ENCODE measurements at regions not wholly inside any gene's neighbourhood (a gene's known extent, or its start where the extent isn't known, plus 50 kb on each side); places are given as distances from the start of the nearest gene placed in this dataset.
A peak's percentile ranks its signal among the peaks of the same experiment; 100 is the strongest.

DNA sequence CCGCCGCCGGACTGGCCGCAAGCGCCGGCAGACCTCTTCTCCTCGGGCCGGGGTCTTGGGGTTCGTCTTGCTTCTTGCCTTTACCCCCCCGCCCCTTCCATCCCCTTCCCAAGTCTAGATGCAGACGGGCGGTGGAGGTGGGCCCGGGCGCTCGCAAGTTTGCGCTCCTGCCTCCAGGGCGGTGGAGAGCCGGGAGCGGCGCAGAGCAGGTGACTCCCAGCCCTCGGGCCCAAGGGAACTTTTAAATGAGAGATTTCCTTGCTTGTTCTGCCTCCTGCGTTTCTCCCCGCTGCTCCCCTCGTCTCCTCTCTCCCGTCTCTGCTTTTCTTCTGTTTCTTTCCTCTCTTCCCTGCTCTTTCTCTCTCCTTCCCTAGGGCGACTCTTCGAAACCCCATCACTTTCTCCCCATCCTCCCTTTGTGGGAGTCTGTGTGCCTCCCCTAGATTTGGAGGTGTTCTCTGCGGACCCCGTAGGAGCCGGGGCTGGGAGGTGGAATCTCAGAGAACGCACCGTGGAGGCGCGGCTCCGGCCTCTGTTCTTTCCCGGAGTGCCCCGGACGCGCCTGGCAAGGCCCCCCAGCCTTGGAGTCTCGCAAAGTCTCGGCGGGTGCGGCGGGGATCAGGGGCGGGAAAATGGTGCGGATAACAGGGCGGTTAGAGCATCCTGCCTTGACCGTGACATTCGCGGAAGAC lies 114.7 kb upstream of the MYL2 start:
- no peaks in the 10 kb centered on the region for H3K27me3 ChIP-seq (replicated peaks; ENCODE audit: control insufficient read depth, insufficient read depth, low read length)
- peaks cover 6% of the 10 kb centered on the region; the same call in 1 of the 2 replicates for H3K4me1 ChIP-seq
- ChIA-PET POLR2A (no interaction called here), CTCF (no interaction called here)
- no peak overlapping the region for H3K4me3 ChIP-seq (ENCODE audit: low read depth, low read length)
- no peak for TF ChIP-seq CTCF (IDR thresholded peaks at IDR 0.05; ENCODE audit: insufficient read depth in 1 of 2, low read depth in 1 of 2, low read length in 1 of 2, severe bottlenecking in 1 of 2, unreplicated experiment in 1 of 2)
- no TSS peak for BruUV-seq (replicated peaks)
- Mint-ChIP-seq H3K27ac (ENCODE audit: unreplicated experiment) (no peak overlapping the region), H3K4me3 (ENCODE audit: unreplicated experiment) (peak overlapping the region; percentile 37), H3K27me3 (ENCODE audit: insufficient read depth, unreplicated experiment) (peaks cover 33% of the 10 kb centered on the region), H3K4me1 (ENCODE audit: low read depth, unreplicated experiment) (peaks cover 15% of the 10 kb centered on the region), H3K9me3 (ENCODE audit: unreplicated experiment) (no peaks in the 10 kb centered on the region), H3K36me3 (ENCODE audit: insufficient read depth, unreplicated experiment) (no peaks in the 10 kb centered on the region)
- H3K9me3 ChIP-seq, result no peaks in the 10 kb centered on the region
- no peak for DNase-seq
- intact Hi-C loops (cut with micrococcal nuclease; ENCODE audit: unreplicated experiment), result no loop called here
- H3K36me3 ChIP-seq (ENCODE audit: control insufficient read depth, insufficient read depth, low read length), result no peaks in the 10 kb centered on the region

DNA sequence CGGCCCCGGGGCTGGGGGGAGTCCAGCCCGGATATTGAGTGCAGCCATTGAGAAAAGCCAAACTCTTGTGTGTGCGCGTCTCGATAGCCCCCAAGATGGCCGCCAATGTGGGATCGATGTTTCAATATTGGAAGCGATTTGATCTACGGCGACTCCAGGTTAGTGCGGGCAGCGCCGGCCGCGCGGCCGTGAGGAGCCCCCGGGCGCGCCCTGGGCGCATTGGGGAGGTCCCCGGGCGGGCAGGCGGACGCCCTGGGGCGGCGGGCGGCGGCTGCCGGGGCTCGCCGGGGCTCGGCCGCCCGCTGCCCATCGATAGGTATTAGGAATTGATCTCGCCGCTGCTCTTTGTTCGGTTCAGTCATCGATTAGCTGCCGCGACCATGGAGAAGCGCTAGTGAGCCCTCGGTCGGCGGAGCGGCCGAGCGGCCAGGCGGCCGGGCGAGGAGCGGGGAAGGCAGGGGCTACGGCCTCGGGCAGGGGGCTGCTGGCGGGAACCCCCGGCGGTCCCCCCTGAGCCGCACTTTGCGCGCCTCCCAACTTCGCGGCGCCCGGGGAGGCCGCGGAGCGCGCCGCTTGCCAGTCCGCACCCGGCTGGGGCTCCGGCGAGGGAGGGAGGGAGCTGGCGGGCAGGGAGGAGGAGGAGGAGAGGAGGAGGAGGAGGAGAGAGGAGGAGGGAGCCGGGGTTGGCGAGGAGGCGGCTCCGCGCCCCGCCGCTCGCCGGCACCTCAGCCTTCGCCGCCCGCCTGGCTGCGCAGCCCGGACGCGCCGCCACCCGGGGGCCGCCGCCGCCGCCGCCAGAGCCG lies 113.9 kb upstream of the MYL2 start, which contains the start of gene CUX2:
Gene CUX2, plus strand, starts transcription at position 83 of the 803 bp plus-strand sequence.
- no peak for DNase-seq
- Histone ChIP-seq H3K4me3 (ENCODE audit: low read depth, low read length) (no peak within 1 kb of the TSS), H3K36me3 (ENCODE audit: control insufficient read depth, insufficient read depth, low read length) (no peaks in the 10 kb centered on the region), H3K27me3 (replicated peaks; ENCODE audit: control insufficient read depth, insufficient read depth, low read length) (no peaks in the 10 kb centered on the region), H3K9me3 (no peaks in the 10 kb centered on the region), H3K4me1 (peaks cover 6% of the 10 kb centered on the region; the same call in 1 of the 2 replicates)
- no TSS peak for BruUV-seq (replicated peaks)
- Mint-ChIP-seq H3K27ac (ENCODE audit: unreplicated experiment) (no peak within 1 kb of the TSS), H3K4me3 (ENCODE audit: unreplicated experiment) (peak within 1 kb of the TSS; percentile 37), H3K36me3 (ENCODE audit: insufficient read depth, unreplicated experiment) (no peaks in the 10 kb centered on the region), H3K27me3 (ENCODE audit: insufficient read depth, unreplicated experiment) (peaks cover 31% of the 10 kb centered on the region), H3K9me3 (ENCODE audit: unreplicated experiment) (no peaks in the 10 kb centered on the region), H3K4me1 (ENCODE audit: low read depth, unreplicated experiment) (peaks cover 15% of the 10 kb centered on the region)
- TF ChIP-seq CTCF (IDR thresholded peaks at IDR 0.05; ENCODE audit: insufficient read depth in 1 of 2, low read depth in 1 of 2, low read length in 1 of 2, severe bottlenecking in 1 of 2, unreplicated experiment in 1 of 2), result no peak
- POLR2A ChIA-PET, result no interaction called here
- CTCF ChIA-PET, result no interaction called here
- intact Hi-C loops (cut with micrococcal nuclease; ENCODE audit: unreplicated experiment), result no loop called here

DNA sequence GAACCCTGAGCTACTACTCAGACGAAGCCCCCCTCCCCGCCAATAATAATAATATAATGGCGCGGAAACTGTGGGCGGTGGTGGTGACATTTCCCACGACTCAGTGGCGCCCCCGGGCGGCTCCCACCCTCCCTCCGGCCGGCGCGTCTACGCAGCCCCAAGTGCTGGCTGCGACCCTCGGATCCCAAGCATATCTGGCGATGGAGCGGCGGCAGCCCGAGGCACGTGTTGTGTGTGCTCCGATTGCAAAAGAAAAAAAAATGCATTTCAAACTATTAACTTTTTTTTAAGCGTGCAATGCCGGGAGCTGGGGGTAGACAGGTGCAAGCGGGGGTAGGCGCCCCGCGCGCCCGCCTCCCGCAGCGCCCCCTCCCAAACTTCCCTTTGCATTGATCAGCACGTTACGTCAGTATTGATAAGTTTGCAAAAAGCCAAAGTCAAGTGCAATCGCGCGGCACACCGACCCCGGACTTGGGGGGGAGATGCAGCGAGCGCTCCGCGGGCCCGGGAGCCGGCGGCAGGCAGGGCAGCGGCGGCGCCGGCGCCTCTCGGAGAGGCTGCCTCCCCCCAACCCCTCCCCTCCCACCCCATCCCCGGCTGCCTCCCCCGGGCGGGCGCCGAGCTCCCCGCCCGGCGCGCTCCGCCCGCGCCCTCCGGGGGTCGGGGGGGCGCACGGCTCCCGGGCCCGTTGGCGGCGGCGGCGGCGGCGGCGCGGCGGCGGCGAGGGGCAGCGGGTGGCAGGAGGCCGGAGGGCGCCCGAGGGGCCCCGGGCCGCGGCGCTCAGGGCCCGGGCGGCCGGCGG lies 113.1 kb upstream of the MYL2 start:
- Mint-ChIP-seq H3K9me3 (ENCODE audit: unreplicated experiment) (no peaks in the 10 kb centered on the region), H3K4me3 (ENCODE audit: unreplicated experiment) (no peak overlapping the region), H3K27ac (ENCODE audit: unreplicated experiment) (no peak overlapping the region), H3K4me1 (ENCODE audit: low read depth, unreplicated experiment) (peaks cover 15% of the 10 kb centered on the region), H3K27me3 (ENCODE audit: insufficient read depth, unreplicated experiment) (peaks cover 26% of the 10 kb centered on the region), H3K36me3 (ENCODE audit: insufficient read depth, unreplicated experiment) (no peaks in the 10 kb centered on the region)
- CTCF ChIA-PET, result no interaction called here
- no peak for DNase-seq
- intact Hi-C loops (cut with micrococcal nuclease; ENCODE audit: unreplicated experiment), result no loop called here
- Histone ChIP-seq H3K36me3 (ENCODE audit: control insufficient read depth, insufficient read depth, low read length) (no peaks in the 10 kb centered on the region), H3K4me1 (peaks cover 6% of the 10 kb centered on the region; the same call in 1 of the 2 replicates), H3K9me3 (no peaks in the 10 kb centered on the region), H3K27me3 (replicated peaks; ENCODE audit: control insufficient read depth, insufficient read depth, low read length) (no peaks in the 10 kb centered on the region), H3K4me3 (ENCODE audit: low read depth, low read length) (no peak overlapping the region)
- no peak for TF ChIP-seq CTCF (IDR thresholded peaks at IDR 0.05; ENCODE audit: insufficient read depth in 1 of 2, low read depth in 1 of 2, low read length in 1 of 2, severe bottlenecking in 1 of 2, unreplicated experiment in 1 of 2)
- no TSS peak for BruUV-seq (replicated peaks)
- POLR2A ChIA-PET, result no interaction called here

Measured in Caco-2 (cell line).